ENCODE measurements at regions not wholly inside any gene's neighbourhood (a gene's known extent, or its start where the extent isn't known, plus 50 kb on each side); places are given as distances from the start of the nearest gene placed in this dataset.

- ATAC-seq, result no peak
- TF ChIP-seq SNAI2 (CRISPR knock-in tag; IDR thresholded peaks at IDR 0.05) (no peak), ZFP3 (CRISPR knock-in tag; IDR thresholded peaks at IDR 0.05) (no peak), OSR1 (CRISPR knock-in tag; IDR thresholded peaks at IDR 0.05) (no peak), ZFP30 (CRISPR knock-in tag; IDR thresholded peaks at IDR 0.05) (no peak), BACH2 (CRISPR knock-in tag; IDR thresholded peaks at IDR 0.05; ENCODE audit: borderline replicate concordance) (no peak)
These were observed 152.2 kb upstream of the AFDN start for GRCh38 chr6:167674486-167674885.

GRCh38 chr6:167676000-167676665 is 150.6 kb upstream of the AFDN start:
- TF ChIP-seq PATZ1 (CRISPR knock-in tag; IDR thresholded peaks at IDR 0.05; ENCODE audit: borderline replicate concordance), result no peak
- no peak for TF ChIP-seq ZNF70 (CRISPR knock-in tag; IDR thresholded peaks at IDR 0.05)
- TF ChIP-seq ARNTL (CRISPR knock-in tag; IDR thresholded peaks at IDR 0.05; ENCODE audit: borderline replicate concordance, low read depth), result no peak
- no peak for ATAC-seq

GRCh38 chr6:167676666-167677421 is 149.9 kb upstream of the AFDN start:
- TF ChIP-seq TCF4 (CRISPR knock-in tag; IDR thresholded peaks at IDR 0.05; ENCODE audit: borderline replicate concordance) (no peak), ISL1 (CRISPR knock-in tag; IDR thresholded peaks at IDR 0.05) (no peak)
- ATAC-seq, result no peak

GRCh38 chr6:167677422-167677789 is 149.3 kb upstream of the AFDN start:
- ATAC-seq, result no peak
- TF ChIP-seq ESRRG (CRISPR knock-in tag; IDR thresholded peaks at IDR 0.05) (no peak), ZFP30 (CRISPR knock-in tag; IDR thresholded peaks at IDR 0.05) (no peak), OSR1 (CRISPR knock-in tag; IDR thresholded peaks at IDR 0.05) (no peak), TSHZ2 (CRISPR knock-in tag; IDR thresholded peaks at IDR 0.05) (no peak), RARB (CRISPR knock-in tag; IDR thresholded peaks at IDR 0.05) (no peak), PATZ1 (CRISPR knock-in tag; IDR thresholded peaks at IDR 0.05; ENCODE audit: borderline replicate concordance) (no peak)

- TF ChIP-seq OSR1 (CRISPR knock-in tag; IDR thresholded peaks at IDR 0.05) (no peak), GLIS3 (CRISPR knock-in tag; IDR thresholded peaks at IDR 0.05) (no peak)
These were observed 148.3 kb upstream of the AFDN start for GRCh38 chr6:167678102-167679101.

GRCh38 chr6:167679122-167679736 is 147.5 kb upstream of the AFDN start:
- ATAC-seq, result no peak
- TF ChIP-seq ARNTL (CRISPR knock-in tag; IDR thresholded peaks at IDR 0.05; ENCODE audit: borderline replicate concordance, low read depth), result no peak
- TF ChIP-seq CSRNP3 (CRISPR knock-in tag; IDR thresholded peaks at IDR 0.05), result no peak
- TF ChIP-seq PATZ1 (CRISPR knock-in tag; IDR thresholded peaks at IDR 0.05; ENCODE audit: borderline replicate concordance), result no peak
- TF ChIP-seq TSHZ2 (CRISPR knock-in tag; IDR thresholded peaks at IDR 0.05), result no peak

More at GRCh38 chr6:167678102-167679101, 148.3 kb upstream of the AFDN start:
- ATAC-seq, result no peak

All from SK-N-SH treated with all-trans-retinoic acid at 6 μM for 48 hours (cell line).